ENCODE measurements at regions not wholly inside any gene's neighbourhood (a gene's known extent, or its start where the extent isn't known, plus 50 kb on each side); places are given as distances from the start of the nearest gene placed in this dataset.

GRCh38 chr13:72527333-72527732, 200.1 kb downstream of the MZT1 start:
- DNase-seq, result no peak

DNA sequence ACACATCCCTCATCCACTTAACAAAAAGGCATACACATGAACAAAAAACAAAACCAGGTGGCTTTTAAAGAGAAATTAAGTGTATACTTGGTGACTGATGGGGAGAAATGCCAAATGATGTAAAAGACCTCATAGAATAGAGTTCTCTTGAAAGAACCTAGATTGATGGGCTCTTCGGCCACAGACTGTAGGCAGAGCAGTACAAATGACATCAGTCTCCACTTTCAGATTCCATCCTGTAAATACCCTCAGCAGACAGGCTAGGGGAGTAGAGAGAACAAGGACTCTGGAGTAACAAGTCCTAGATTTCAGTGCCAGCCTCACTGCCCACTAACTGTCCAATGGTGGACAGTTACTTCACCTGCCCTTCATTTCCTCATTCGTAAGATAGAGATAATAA, 203.8 kb downstream of the MZT1 start:
- no peak for DNase-seq

DNA sequence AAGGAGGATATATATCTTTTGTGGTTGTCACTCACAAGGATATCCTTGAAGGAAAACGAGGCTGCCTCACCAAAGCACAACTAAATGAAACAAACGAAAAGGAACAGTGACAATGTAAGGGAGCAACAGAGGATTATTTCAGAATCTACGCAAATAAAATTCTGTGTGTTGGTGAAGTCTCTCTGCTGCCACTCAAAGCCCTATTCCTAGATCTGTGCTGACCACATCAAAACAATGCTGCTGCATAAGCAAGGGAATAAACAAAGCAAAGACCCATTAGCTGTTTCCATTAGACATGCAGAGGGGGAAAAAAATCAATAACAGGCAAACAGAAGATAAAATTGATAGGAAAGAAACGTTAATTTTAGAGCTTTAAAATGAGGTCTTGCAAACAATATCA, 204.4 kb downstream of the MZT1 start:
- DNase-seq, result no peak

GRCh38 chr13:72521940-72522661, 205.3 kb downstream of the MZT1 start:
- DNase-seq, result no peak

GRCh38 chr13:72514146-72514545, 213.3 kb downstream of the MZT1 start:
- no peak for DNase-seq

DNA sequence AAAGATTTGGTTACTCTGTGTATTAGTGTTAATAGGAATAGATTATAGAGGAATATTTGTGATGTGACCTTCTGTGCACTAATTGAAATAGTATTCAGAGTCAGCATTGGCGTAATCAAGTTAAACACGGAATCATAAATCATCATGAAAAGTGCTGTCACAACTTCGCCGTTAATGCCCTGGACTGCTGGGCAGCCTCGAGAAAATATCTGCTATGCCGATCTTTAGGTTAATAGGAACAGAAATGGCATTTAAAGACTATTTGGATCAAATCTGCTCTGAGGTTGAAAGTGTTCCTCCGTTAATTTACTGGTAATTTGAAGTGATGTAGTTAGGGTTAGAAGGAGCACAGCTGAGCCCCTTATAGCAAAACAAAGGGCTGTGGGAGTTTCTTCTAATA, 219.0 kb downstream of the MZT1 start:
- no peak for DNase-seq

GRCh38 chr13:72507416-72508199, 219.8 kb downstream of the MZT1 start:
- no peak for DNase-seq

DNA sequence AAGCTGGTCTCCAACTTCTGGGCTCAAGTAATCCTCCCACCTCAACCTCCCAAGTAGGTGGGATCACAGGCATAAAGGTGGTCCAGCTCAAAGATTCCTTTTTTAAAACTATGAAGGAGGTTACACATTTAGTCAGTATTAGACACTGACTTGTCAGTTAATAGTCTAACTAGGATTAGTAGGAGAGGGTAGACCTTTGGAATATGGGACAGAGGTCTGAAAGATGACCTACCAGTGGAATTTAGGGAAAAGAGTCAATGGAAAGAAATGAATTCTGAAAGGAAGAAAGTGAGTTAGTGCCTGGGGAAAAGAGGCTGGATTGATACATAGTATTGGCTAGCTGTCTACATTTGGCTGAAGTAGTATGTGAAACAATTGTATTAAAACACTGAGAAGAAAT, 220.7 kb downstream of the MZT1 start:
- no peak for DNase-seq

GRCh38 chr13:72505376-72505775, 222.1 kb downstream of the MZT1 start:
- no peak for DNase-seq

- DNase-seq, result peak in 1 of 14 donors; percentile 36
Measured at GRCh38 chr13:72504131-72504841, 223.1 kb downstream of the MZT1 start.

DNA sequence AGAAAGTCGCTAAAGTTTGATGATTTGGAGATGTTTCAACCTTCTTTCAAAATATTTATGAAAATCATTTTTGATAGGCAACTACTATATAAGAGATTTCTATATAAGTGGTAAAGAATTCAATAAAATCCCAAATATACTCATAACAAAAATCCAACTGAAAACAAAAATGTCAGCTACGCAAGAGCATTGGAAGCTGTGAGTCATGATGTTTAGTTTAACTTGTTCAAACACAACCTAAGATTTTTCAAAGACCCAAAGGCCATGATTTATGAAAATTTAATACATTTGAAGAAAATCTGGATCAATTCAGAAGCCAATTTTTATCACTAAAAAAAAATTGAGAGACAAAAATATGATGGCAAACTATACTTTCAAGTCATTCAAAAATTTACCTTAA, 226.6 kb downstream of the MZT1 start:
- no peak for DNase-seq

- DNase-seq, result no peak
Measured at GRCh38 chr13:72495681-72496080, 231.7 kb downstream of the MZT1 start.

DNA sequence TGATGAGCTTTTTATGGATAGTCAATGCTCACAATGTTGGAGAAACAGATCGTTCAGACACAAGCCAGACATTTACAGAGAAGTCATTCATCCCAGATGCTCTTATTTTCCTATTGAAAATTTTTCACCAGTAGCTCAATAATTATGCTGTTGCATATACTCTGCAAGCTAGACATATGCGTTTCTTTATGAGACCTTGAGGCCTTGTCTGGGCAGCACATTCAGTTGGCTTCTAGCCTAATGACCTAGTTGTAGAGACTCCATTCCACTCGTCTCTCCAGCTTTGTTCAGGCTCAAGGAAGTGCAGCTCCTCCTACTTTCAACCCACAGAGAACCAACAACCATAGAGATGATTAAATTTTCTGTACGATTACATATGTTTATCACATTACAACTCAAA, 237.7 kb downstream of the MZT1 start:
- DNase-seq, result no peak

DNA sequence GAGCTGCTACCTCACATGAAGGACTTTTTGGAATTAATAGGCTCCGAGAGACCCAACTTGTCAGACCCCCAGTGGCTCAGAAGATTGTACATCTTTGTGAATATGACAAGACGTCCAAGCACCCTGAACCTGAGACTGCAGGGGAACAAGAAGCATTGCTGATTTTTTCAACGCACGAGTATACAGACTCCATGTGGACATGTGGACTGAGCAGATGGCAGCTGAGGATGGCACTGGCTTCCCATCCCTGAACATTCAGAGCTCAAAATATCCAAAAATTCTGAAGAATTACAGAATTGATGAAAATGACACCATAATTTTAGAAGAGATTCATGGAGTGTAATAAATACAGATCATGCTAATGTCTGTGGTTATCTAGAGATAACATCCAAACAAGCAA, 254.1 kb downstream of the MZT1 start:
- DNase-seq, result peak in 2 of 14 donors; percentile 7 to 93

- peak in 1 of 14 donors; percentile 82 for DNase-seq
Measured at GRCh38 chr13:72469906-72470305, 257.5 kb downstream of the MZT1 start.

DNA sequence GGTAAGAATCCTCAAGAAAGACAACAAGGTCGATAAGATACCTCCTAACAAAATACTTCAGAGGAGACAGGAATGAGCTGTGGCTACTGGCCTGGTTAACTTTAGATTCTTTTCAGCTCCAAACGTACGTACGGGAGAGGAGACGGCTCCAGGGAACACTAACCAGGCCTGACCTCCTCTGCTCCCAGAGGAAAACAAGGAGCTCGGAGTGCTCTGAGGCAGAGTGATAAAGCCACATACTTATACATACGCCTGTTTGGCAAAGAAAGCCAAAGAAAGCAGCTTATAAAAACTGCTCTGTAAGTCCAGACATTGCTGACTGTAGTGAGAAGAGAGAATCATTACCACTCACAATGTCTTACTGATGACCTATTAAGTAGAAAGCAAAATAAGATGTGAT, 263.9 kb downstream of the MZT1 start:
- no peak for DNase-seq

GRCh38 chr13:72462726-72463125, 264.7 kb downstream of the MZT1 start:
- no peak for DNase-seq

DNA sequence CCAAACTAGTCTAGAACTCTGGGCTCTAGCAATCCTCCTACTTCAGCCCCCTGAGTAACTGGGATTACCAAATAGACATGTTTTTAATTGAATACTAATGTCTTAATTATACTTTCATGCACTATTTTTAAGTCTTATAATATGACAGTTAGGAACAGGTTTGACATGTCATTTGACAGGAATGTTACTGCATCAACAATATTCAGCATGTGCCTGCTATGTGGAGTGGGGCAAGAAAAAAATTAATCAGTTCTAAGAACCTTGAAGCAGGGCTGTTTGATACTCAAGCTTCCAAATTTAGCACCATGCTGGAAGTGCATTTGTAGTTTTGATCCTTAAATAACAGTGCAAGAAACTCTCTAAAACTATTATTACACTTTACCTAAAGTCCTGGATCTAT, 265.3 kb downstream of the MZT1 start:
- DNase-seq, result no peak

DNA sequence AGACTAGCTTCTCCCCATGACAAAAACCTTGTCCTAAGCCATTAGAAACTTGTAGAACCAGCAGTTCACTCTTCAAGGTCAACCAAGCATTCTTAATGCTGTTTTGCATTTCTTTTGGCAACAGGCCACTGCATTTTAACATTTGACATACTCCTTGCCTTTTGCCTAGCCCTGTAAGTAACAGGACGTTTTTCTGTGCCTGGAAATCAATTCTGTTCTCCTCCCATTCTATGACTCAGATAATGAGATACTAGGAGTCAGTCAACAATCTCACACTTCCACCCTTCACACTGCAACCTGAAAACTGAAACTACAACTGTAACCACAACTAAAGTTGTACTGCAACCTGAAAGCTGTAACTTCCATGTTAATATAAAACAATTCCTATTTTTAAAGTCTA, 268.7 kb downstream of the MZT1 start:
- no peak for DNase-seq

DNA sequence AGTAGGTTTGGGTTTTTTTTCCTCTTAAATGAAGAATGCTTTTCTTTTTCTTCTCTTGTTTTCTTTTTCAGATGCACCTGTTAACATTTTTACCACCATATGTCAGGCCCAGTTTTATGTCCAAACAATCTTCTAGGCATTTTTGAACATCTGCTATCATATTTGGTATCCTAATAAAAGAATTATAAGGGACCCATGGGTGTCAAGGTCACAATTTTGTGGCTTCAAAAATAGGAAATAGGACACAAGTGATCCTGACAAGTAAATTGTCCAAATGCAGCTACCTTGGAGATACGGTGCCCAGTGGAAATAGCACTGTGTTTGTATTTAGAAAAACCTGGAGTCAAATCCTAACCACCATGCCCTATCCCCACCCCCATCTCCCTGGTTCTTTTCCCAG, 270.3 kb downstream of the MZT1 start:
- peak in 1 of 14 donors; percentile 84 for DNase-seq

- DNase-seq, result peak in 1 of 14 donors; percentile 55
Measured at GRCh38 chr13:72456486-72456885, 270.9 kb downstream of the MZT1 start.

GRCh38 chr13:72453161-72453560, 274.3 kb downstream of the MZT1 start:
- DNase-seq, result peak in 1 of 14 donors; percentile 58

GRCh38 chr13:72448082-72448481, 279.3 kb downstream of the MZT1 start:
- no peak for DNase-seq

Data from C1 segment of cervical spinal cord (tissue), 14 donors.